Mesendoderm (in vitro differentiated cells): ENCODE measurements at regions not wholly inside any gene's neighbourhood (a gene's known extent, or its start where the extent isn't known, plus 50 kb on each side); places are given as distances from the start of the nearest gene placed in this dataset.

ENCODE experiments used
- DNase-seq: peaks from one replicate; pipeline ENCODE4 v3.0.0; 2013
- H2AK5ac ChIP-seq: 2 replicates; pipeline ENCODE4 v1.6.1; 2013; ENCODE audit warnings: low read length, inconsistent platforms
- H2BK120ac ChIP-seq: 2 replicates; pipeline ENCODE4 v1.6.1; 2013; ENCODE audit warnings: low read depth, mild to moderate bottlenecking, low read length, moderate library complexity, mixed read lengths
- H2BK15ac ChIP-seq: replicated peaks from 2 replicates; pipeline ENCODE4 v1.6.1; 2013; ENCODE audit warnings: low read depth, mild to moderate bottlenecking, moderate library complexity
- H2BK5ac ChIP-seq: 2 replicates; pipeline ENCODE4 v1.6.1; 2013; ENCODE audit warnings: low read length, inconsistent platforms
- H3K18ac ChIP-seq: 2 replicates; pipeline ENCODE4 v1.6.1; 2013; ENCODE audit warnings: mild to moderate bottlenecking, low read length, mixed read lengths
- H3K23ac ChIP-seq: one replicate; pipeline ENCODE4 v1.6.1; 2013; ENCODE audit warnings: low read length
- H3K27ac ChIP-seq: 2 replicates; pipeline ENCODE4 v1.5.1; 2013; ENCODE audit warnings: low read depth, mild to moderate bottlenecking, inconsistent platforms, low read length, moderate library complexity
- H3K27me3 ChIP-seq: 2 replicates; pipeline ENCODE4 v1.6.1; 2013; ENCODE audit warnings: low read length, control low read depth, mild to moderate bottlenecking, inconsistent platforms; ENCODE audit not compliant: insufficient read depth, poor library complexity
- H3K36me3 ChIP-seq: 2 replicates; pipeline ENCODE4 v1.6.1; 2013; ENCODE audit warnings: low read length, inconsistent platforms; ENCODE audit not compliant: control insufficient read depth, insufficient read depth
- H3K4ac ChIP-seq: one replicate; pipeline ENCODE4 v1.6.1; 2013; ENCODE audit warnings: low read depth, mild to moderate bottlenecking, low read length, moderate library complexity
- H3K4me1 ChIP-seq: 2 replicates; pipeline ENCODE4 v1.6.1; 2013; ENCODE audit warnings: low read depth, low read length, inconsistent platforms; ENCODE audit not compliant: control insufficient read depth
- H3K4me2 ChIP-seq: 2 replicates; pipeline ENCODE4 v1.6.1; 2013; ENCODE audit warnings: low read length
- H3K4me3 ChIP-seq: 2 replicates; pipeline ENCODE4 v1.5.1; 2013; ENCODE audit warnings: mild to moderate bottlenecking, low read length
- H3K56ac ChIP-seq: one replicate; pipeline ENCODE4 v1.6.1; 2013; ENCODE audit warnings: low read length
- H3K79me1 ChIP-seq: 2 replicates; pipeline ENCODE4 v1.6.1; 2013; ENCODE audit warnings: low read length, inconsistent platforms
- H3K79me2 ChIP-seq: 2 replicates; pipeline ENCODE4 v1.6.1; 2013; ENCODE audit warnings: mild to moderate bottlenecking, low read length; ENCODE audit not compliant: control insufficient read depth, insufficient read depth
- H3K9ac ChIP-seq: 2 replicates; pipeline ENCODE4 v1.6.1; 2013; ENCODE audit warnings: low read length, inconsistent platforms
- H4K5ac ChIP-seq: one replicate; pipeline ENCODE4 v1.6.1; 2013; ENCODE audit warnings: low read length
- H4K8ac ChIP-seq: one replicate; pipeline ENCODE4 v1.6.1; 2013; ENCODE audit warnings: low read depth, mild to moderate bottlenecking, control low read depth, low read length, moderate library complexity
- WGBS: extraction: QIAGEN DNeasy Blood & Tissue Kit; methylation state at CpG from one replicate; pipeline ENCODE4 v1.1.7; 2013; ENCODE audit warnings: low lambda C conversion rate, missing lambda C conversion rate; ENCODE audit not compliant: insufficient coverage; ENCODE audit errors: extremely low coverage; 5-methylcytosine and 5-hydroxymethylcytosine counted together

GRCh38 chr10:33710006-33710405, 375.5 kb upstream of the NRP1 start:
- H4K5ac ChIP-seq = no peak overlapping the region
- H3K4me1 ChIP-seq = no peaks in the 10 kb centered on the region
- no peak overlapping the region for H3K56ac ChIP-seq
- no peaks in the 10 kb centered on the region for H3K36me3 ChIP-seq
- H3K27ac ChIP-seq = no peak overlapping the region
- H2BK15ac ChIP-seq = no peak overlapping the region
- H3K4me3 ChIP-seq = no peak overlapping the region
- H3K18ac ChIP-seq = no peak overlapping the region
- H4K8ac ChIP-seq = no peak overlapping the region
- H2BK120ac ChIP-seq = no peak overlapping the region
- H3K23ac ChIP-seq = no peak overlapping the region
- no peak overlapping the region for H3K4me2 ChIP-seq
- DNase-seq = no peak
- no peak overlapping the region for H2AK5ac ChIP-seq
- no peaks in the 10 kb centered on the region for H3K79me1 ChIP-seq
- H3K27me3 ChIP-seq = no peaks in the 10 kb centered on the region
- H3K9ac ChIP-seq = no peak overlapping the region
- no CpG with 5 or more reads among the region's 5 CpGs for WGBS
- H3K79me2 ChIP-seq = no peaks in the 10 kb centered on the region
- H2BK5ac ChIP-seq = no peak overlapping the region
- no peak overlapping the region for H3K4ac ChIP-seq

DNA sequence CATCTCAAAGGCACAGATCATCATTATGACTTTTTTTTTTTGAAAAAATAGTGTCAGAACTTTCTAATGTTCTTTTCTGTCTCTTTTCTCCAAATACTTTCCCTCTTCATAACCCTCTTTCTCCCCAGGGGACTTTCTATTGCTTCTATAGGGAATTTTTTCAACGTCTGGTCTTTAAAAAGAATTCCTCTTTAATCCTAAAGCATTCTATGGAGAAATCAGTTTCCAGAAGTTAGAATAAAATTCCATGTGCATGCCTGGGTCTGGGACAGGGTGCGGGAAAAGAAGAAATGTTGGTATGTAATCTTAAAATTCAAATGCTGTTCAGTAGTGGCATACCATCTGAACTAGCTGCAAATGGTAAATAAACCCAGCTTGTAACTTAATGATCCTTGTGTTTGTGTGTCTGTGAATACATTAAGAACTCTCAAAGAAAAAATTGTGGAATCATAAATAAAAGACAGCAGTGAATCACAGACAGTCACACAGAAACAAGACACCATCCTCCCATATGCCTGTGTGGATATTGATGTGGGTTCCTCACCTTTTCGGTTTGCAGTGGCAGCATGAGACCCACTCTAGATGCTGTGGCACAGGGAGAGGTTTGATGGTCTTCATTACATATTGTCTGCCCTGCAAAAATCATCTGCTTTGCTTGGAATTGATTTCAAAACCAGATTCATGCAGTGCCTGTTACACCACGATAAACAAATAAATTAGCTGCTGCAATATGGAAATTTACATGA, 374.7 kb upstream of the NRP1 start:
- H3K27ac ChIP-seq = no peak overlapping the region
- H3K36me3 ChIP-seq = no peaks in the 10 kb centered on the region
- no peak overlapping the region for H3K4ac ChIP-seq
- no peak overlapping the region for H3K56ac ChIP-seq
- H3K4me2 ChIP-seq = no peak overlapping the region
- H3K23ac ChIP-seq = no peak overlapping the region
- H4K8ac ChIP-seq = no peak overlapping the region
- no peak overlapping the region for H3K18ac ChIP-seq
- H2BK5ac ChIP-seq = no peak overlapping the region
- DNase-seq = no peak
- H3K4me1 ChIP-seq = no peaks in the 10 kb centered on the region
- no peak overlapping the region for H2AK5ac ChIP-seq
- no CpG with 5 or more reads among the region's 4 CpGs for WGBS
- H3K4me3 ChIP-seq = no peak overlapping the region
- H4K5ac ChIP-seq = no peak overlapping the region
- H2BK120ac ChIP-seq = no peak overlapping the region
- no peak overlapping the region for H2BK15ac ChIP-seq
- no peaks in the 10 kb centered on the region for H3K79me1 ChIP-seq
- no peaks in the 10 kb centered on the region for H3K27me3 ChIP-seq
- no peak overlapping the region for H3K9ac ChIP-seq
- H3K79me2 ChIP-seq = no peaks in the 10 kb centered on the region

GRCh38 chr10:33708561-33708960, 374.1 kb upstream of the NRP1 start:
- H2AK5ac ChIP-seq = no peak overlapping the region
- no peak overlapping the region for H2BK120ac ChIP-seq
- H2BK5ac ChIP-seq = no peak overlapping the region
- H3K4me1 ChIP-seq = no peaks in the 10 kb centered on the region
- no peak overlapping the region for H3K4me2 ChIP-seq
- no peak for DNase-seq
- H3K18ac ChIP-seq = no peak overlapping the region
- H3K36me3 ChIP-seq = no peaks in the 10 kb centered on the region
- no peaks in the 10 kb centered on the region for H3K79me2 ChIP-seq
- no peak overlapping the region for H3K27ac ChIP-seq
- H3K79me1 ChIP-seq = no peaks in the 10 kb centered on the region
- H3K9ac ChIP-seq = no peak overlapping the region
- no peak overlapping the region for H3K4me3 ChIP-seq
- H3K23ac ChIP-seq = no peak overlapping the region
- no peak overlapping the region for H2BK15ac ChIP-seq
- no peak overlapping the region for H4K8ac ChIP-seq
- WGBS = no CpG with 5 or more reads among the region's 5 CpGs
- H3K4ac ChIP-seq = no peak overlapping the region
- no peak overlapping the region for H4K5ac ChIP-seq
- H3K56ac ChIP-seq = no peak overlapping the region
- H3K27me3 ChIP-seq = no peaks in the 10 kb centered on the region

DNA sequence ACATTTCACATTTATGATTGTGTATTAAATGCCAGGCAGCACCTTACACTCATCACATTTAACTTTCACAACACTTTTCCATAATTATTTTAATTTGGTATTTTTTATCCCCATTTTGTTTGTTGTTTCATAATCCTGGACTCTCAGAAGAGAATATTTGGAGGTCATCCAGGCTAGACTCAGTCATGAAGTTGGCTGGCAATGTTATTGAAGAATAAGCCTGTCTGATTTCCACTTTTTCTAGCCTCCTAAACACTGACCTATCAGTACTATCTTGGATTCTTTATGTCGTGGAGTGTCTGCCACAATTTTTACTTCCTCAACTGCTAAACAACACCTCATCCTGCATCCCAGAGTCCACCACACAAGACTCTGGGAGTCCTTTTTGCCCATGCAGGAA, 372.3 kb upstream of the NRP1 start:
- H3K27me3 ChIP-seq = no peaks in the 10 kb centered on the region
- DNase-seq = no peak
- no peaks in the 10 kb centered on the region for H3K4me1 ChIP-seq
- H3K4me3 ChIP-seq = no peak overlapping the region
- no peak overlapping the region for H3K27ac ChIP-seq
- no peak overlapping the region for H3K23ac ChIP-seq
- no peak overlapping the region for H2BK120ac ChIP-seq
- H3K36me3 ChIP-seq = no peaks in the 10 kb centered on the region
- H3K79me2 ChIP-seq = no peaks in the 10 kb centered on the region
- no peak overlapping the region for H2BK5ac ChIP-seq
- no peak overlapping the region for H2AK5ac ChIP-seq
- H3K9ac ChIP-seq = no peak overlapping the region
- H4K5ac ChIP-seq = no peak overlapping the region
- WGBS = no CpG with 5 or more reads among the region's 1 CpG
- no peak overlapping the region for H4K8ac ChIP-seq
- no peak overlapping the region for H3K18ac ChIP-seq
- no peak overlapping the region for H2BK15ac ChIP-seq
- no peak overlapping the region for H3K4me2 ChIP-seq
- H3K4ac ChIP-seq = no peak overlapping the region
- no peaks in the 10 kb centered on the region for H3K79me1 ChIP-seq
- no peak overlapping the region for H3K56ac ChIP-seq

GRCh38 chr10:33706191-33706590, 371.7 kb upstream of the NRP1 start:
- Histone ChIP-seq H3K4ac (no peak overlapping the region), H4K5ac (no peak overlapping the region), H3K79me2 (no peaks in the 10 kb centered on the region), H2BK5ac (no peak overlapping the region), H3K4me2 (no peak overlapping the region), H3K4me1 (no peaks in the 10 kb centered on the region), H3K27ac (no peak overlapping the region), H3K56ac (no peak overlapping the region), H3K36me3 (no peaks in the 10 kb centered on the region), H3K9ac (no peak overlapping the region), H2BK15ac (no peak overlapping the region), H3K4me3 (no peak overlapping the region), H2BK120ac (no peak overlapping the region), H3K27me3 (no peaks in the 10 kb centered on the region), H2AK5ac (no peak overlapping the region), H4K8ac (no peak overlapping the region), H3K79me1 (no peaks in the 10 kb centered on the region), H3K23ac (no peak overlapping the region), H3K18ac (no peak overlapping the region)
- DNase-seq = no peak
- no CpG with 5 or more reads among the region's 3 CpGs for WGBS

DNA sequence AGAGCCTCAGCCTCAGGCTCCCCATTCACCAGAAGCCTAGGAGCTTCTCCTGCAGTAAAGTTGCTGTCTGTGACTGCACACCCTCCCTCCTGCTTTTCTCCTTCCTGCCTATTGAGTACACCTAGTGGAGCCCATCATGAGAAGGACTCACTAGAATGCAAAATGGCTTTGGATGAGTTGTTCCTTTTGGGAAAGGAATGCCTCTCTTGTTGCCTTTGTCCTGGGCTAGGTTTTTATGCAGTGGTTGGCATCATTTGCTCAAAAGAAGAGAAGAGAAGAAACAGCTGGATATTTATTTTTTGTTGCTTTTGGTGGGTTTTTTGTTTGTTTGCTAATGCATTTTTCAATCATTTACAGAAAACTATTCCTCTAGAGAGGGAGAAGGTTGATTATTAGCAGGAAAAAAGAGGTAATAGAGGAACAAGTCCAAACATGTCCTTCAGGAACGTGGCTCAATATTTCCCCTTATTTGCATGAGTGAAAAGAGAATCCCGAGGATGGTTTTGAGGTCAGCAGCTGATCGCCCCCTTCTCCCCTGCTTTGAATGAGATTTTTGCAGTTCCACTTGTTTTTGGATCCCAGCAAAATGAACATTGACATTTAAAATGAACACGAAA, 369.9 kb upstream of the NRP1 start:
- H3K4me3 ChIP-seq = no peak overlapping the region
- H3K9ac ChIP-seq = no peak overlapping the region
- H3K4ac ChIP-seq = no peak overlapping the region
- H3K79me1 ChIP-seq = no peaks in the 10 kb centered on the region
- H3K27me3 ChIP-seq = no peaks in the 10 kb centered on the region
- H2BK15ac ChIP-seq = no peak overlapping the region
- H3K79me2 ChIP-seq = no peaks in the 10 kb centered on the region
- no peak overlapping the region for H2AK5ac ChIP-seq
- no peak for DNase-seq
- no peak overlapping the region for H4K5ac ChIP-seq
- H3K36me3 ChIP-seq = no peaks in the 10 kb centered on the region
- H2BK120ac ChIP-seq = no peak overlapping the region
- no peak overlapping the region for H3K27ac ChIP-seq
- H2BK5ac ChIP-seq = no peak overlapping the region
- H3K18ac ChIP-seq = no peak overlapping the region
- H3K56ac ChIP-seq = no peak overlapping the region
- H4K8ac ChIP-seq = no peak overlapping the region
- no peak overlapping the region for H3K4me2 ChIP-seq
- WGBS = no CpG with 5 or more reads among the region's 4 CpGs
- no peaks in the 10 kb centered on the region for H3K4me1 ChIP-seq
- no peak overlapping the region for H3K23ac ChIP-seq
